ENCODE measurements at regions not wholly inside any gene's neighbourhood (a gene's known extent, or its start where the extent isn't known, plus 50 kb on each side); places are given as distances from the start of the nearest gene placed in this dataset.
"Not testable (repeated sequence)": the region's sequence is repeated elsewhere in the genome, so short reads cannot be mapped to it uniquely, and the experiment has no call there.

DNA sequence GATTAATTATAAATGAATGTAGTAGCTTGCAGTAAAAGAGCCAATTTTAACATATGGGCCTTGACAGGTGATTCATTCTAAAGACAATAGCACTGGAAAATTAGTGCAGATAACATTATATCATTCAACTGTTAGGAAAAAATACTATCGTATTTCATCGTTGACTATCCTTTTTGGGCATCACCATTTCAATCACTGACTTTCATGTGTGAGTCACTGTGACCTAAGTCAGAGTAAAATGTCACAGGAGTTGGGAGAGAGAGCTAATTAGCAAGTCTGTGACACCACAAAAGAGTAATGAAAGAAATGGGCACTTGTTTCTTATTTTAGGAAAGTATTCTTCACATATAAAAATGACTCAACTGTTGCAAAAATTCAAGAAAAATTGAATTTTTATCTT, 253.8 kb upstream of the CNTN5 start:
- Mint-ChIP-seq H3K36me3 (ENCODE audit: low read depth, unreplicated experiment) (peaks cover 4% of the 10 kb centered on the region), H3K9me3 (ENCODE audit: unreplicated experiment) (peaks cover 4% of the 10 kb centered on the region), H3K4me1 (ENCODE audit: unreplicated experiment) (no peaks in the 10 kb centered on the region)

GRCh38 chr11:98770046-98770445, 250.7 kb upstream of the CNTN5 start:
- not testable (repeated sequence) for H3K27ac Mint-ChIP-seq (ENCODE audit: unreplicated experiment)

More for the DNA sequence above, 253.8 kb upstream of the CNTN5 start:
- Mint-ChIP-seq H3K27ac (ENCODE audit: unreplicated experiment) (no peak overlapping the region), H3K27me3 (ENCODE audit: unreplicated experiment) (peaks cover 1% of the 10 kb centered on the region), H3K4me3 (ENCODE audit: unreplicated experiment) (no peak overlapping the region)
- TF ChIP-seq, protein P1, sequence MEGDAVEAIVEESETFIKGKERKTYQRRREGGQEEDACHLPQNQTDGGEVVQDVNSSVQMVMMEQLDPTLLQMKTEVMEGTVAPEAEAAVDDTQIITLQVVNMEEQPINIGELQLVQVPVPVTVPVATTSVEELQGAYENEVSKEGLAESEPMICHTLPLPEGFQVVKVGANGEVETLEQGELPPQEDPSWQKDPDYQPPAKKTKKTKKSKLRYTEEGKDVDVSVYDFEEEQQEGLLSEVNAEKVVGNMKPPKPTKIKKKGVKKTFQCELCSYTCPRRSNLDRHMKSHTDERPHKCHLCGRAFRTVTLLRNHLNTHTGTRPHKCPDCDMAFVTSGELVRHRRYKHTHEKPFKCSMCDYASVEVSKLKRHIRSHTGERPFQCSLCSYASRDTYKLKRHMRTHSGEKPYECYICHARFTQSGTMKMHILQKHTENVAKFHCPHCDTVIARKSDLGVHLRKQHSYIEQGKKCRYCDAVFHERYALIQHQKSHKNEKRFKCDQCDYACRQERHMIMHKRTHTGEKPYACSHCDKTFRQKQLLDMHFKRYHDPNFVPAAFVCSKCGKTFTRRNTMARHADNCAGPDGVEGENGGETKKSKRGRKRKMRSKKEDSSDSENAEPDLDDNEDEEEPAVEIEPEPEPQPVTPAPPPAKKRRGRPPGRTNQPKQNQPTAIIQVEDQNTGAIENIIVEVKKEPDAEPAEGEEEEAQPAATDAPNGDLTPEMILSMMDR (IDR thresholded peaks at IDR 0.05; ENCODE audit: unreplicated experiment): no peak
- DNase-seq (ENCODE audit: low spot score): no peak

GRCh38 chr11:98771791-98772190, 249.0 kb upstream of the CNTN5 start:
- TF ChIP-seq, protein P1 (IDR thresholded peaks at IDR 0.05; ENCODE audit: unreplicated experiment): no peak
- Mint-ChIP-seq H3K4me1 (ENCODE audit: unreplicated experiment) (no peaks in the 10 kb centered on the region), H3K36me3 (ENCODE audit: low read depth, unreplicated experiment) (no peaks in the 10 kb centered on the region)

More at GRCh38 chr11:98770046-98770445, 250.7 kb upstream of the CNTN5 start:
- H3K27me3 Mint-ChIP-seq (ENCODE audit: unreplicated experiment); H3K9me3 Mint-ChIP-seq (ENCODE audit: unreplicated experiment); H3K4me3 Mint-ChIP-seq (ENCODE audit: unreplicated experiment); DNase-seq (ENCODE audit: low spot score); H3K4me1 Mint-ChIP-seq (ENCODE audit: unreplicated experiment); H3K36me3 Mint-ChIP-seq (ENCODE audit: low read depth, unreplicated experiment): not testable (repeated sequence)

DNA sequence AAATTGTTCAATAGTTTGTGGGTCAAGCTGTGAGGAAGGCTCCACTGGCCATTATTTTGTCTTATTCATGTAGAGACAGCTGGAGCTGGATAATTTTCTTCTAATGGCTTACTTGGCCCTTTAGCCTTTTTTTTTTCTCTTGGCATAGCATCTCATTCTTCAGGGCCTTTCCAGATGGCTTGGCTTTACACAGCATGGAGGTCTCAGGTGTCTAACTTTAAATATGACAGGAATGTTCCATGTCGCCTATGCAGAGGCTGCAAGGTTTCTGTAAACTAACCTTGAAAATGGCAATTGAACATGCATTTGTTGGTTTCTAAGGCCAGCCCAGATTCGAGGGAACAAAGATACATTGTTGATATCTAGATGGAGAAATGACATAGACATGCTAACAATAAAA, 247.9 kb upstream of the CNTN5 start:
- Mint-ChIP-seq H3K36me3 (ENCODE audit: low read depth, unreplicated experiment) (no peaks in the 10 kb centered on the region), H3K27ac (ENCODE audit: unreplicated experiment) (no peak overlapping the region), H3K9me3 (ENCODE audit: unreplicated experiment) (no peaks in the 10 kb centered on the region), H3K4me3 (ENCODE audit: unreplicated experiment) (no peak overlapping the region), H3K27me3 (ENCODE audit: unreplicated experiment) (no peaks in the 10 kb centered on the region), H3K4me1 (ENCODE audit: unreplicated experiment) (no peaks in the 10 kb centered on the region)
- TF ChIP-seq, protein P1 (IDR thresholded peaks at IDR 0.05; ENCODE audit: unreplicated experiment): no peak
- DNase-seq (ENCODE audit: low spot score): no peak

More at GRCh38 chr11:98771791-98772190, 249.0 kb upstream of the CNTN5 start:
- no peaks in the 10 kb centered on the region for H3K27me3 Mint-ChIP-seq (ENCODE audit: unreplicated experiment)
- no peak overlapping the region for H3K4me3 Mint-ChIP-seq (ENCODE audit: unreplicated experiment)
- no peaks in the 10 kb centered on the region for H3K9me3 Mint-ChIP-seq (ENCODE audit: unreplicated experiment)
- no peak overlapping the region for H3K27ac Mint-ChIP-seq (ENCODE audit: unreplicated experiment)
- DNase-seq (ENCODE audit: low spot score): no peak

GRCh38 chr11:98793276-98793675, 227.5 kb upstream of the CNTN5 start:
- H3K9me3 Mint-ChIP-seq (ENCODE audit: unreplicated experiment): no peaks in the 10 kb centered on the region
- H3K36me3 Mint-ChIP-seq (ENCODE audit: low read depth, unreplicated experiment): no peaks in the 10 kb centered on the region
- no peak overlapping the region for H3K27ac Mint-ChIP-seq (ENCODE audit: unreplicated experiment)
- no peaks in the 10 kb centered on the region for H3K4me1 Mint-ChIP-seq (ENCODE audit: unreplicated experiment)
- H3K4me3 Mint-ChIP-seq (ENCODE audit: unreplicated experiment): no peak overlapping the region
- H3K27me3 Mint-ChIP-seq (ENCODE audit: unreplicated experiment): no peaks in the 10 kb centered on the region
- DNase-seq (ENCODE audit: low spot score): no peak
- TF ChIP-seq, protein P1 (IDR thresholded peaks at IDR 0.05; ENCODE audit: unreplicated experiment): no peak
